Endothelial cell of umbilical vein (primary cell): ENCODE measurements at regions not wholly inside any gene's neighbourhood (a gene's known extent, or its start where the extent isn't known, plus 50 kb on each side); places are given as distances from the start of the nearest gene placed in this dataset.

Experiments
- CTCF ChIP-seq, 2 donors: IDR thresholded peaks; 1 replicate in 1 of 2; 2 replicates in 1 of 2; pipeline ENCODE4 v1.5.1; 2011; ENCODE audit warnings: low read length in 2 of 2, mild to moderate bottlenecking in 2 of 2, moderate library complexity in 2 of 2, control low read depth in 1 of 2, inconsistent platforms in 1 of 2, low read depth in 1 of 2; ENCODE audit not compliant: insufficient read depth in 1 of 2; ENCODE audit errors: extremely low read depth in 1 of 2
- EZH2 ChIP-seq: IDR thresholded peaks from 2 replicates; pipeline ENCODE4 v1.6.1; 2012; ENCODE audit warnings: borderline replicate concordance, low read depth, mild to moderate bottlenecking, moderate library complexity, low read length, inconsistent platforms; ENCODE audit not compliant: severe bottlenecking
- FOS ChIP-seq: IDR thresholded peaks from 2 replicates; pipeline ENCODE4 v1.6.1; 2011; ENCODE audit warnings: mild to moderate bottlenecking, low read length, moderate library complexity, borderline replicate concordance; ENCODE audit not compliant: insufficient read depth
- JUN ChIP-seq: IDR thresholded peaks from 2 replicates; pipeline ENCODE4 v1.6.1; 2011; ENCODE audit warnings: borderline replicate concordance, low read depth; ENCODE audit not compliant: insufficient read length, insufficient read depth
- MAX ChIP-seq: IDR thresholded peaks from 2 replicates; pipeline ENCODE4 v1.6.1; 2011; ENCODE audit not compliant: insufficient read depth, insufficient read length
- MYC ChIP-seq: IDR thresholded peaks from one replicate; pipeline ENCODE4 v1.6.1; 2011; ENCODE audit warnings: mild to moderate bottlenecking, low read depth, low read length
- POLR2A ChIP-seq: IDR thresholded peaks from 2 replicates; pipeline ENCODE4 v1.6.1; 2012; ENCODE audit warnings: low read depth, mild to moderate bottlenecking, control low read depth, low read length
- POLR2AphosphoS5 ChIP-seq: IDR thresholded peaks from 2 replicates; pipeline ENCODE4 v1.6.1; 2012; ENCODE audit warnings: low read depth, mild to moderate bottlenecking, control low read depth, low read length, moderate library complexity; ENCODE audit not compliant: insufficient read depth

DNA sequence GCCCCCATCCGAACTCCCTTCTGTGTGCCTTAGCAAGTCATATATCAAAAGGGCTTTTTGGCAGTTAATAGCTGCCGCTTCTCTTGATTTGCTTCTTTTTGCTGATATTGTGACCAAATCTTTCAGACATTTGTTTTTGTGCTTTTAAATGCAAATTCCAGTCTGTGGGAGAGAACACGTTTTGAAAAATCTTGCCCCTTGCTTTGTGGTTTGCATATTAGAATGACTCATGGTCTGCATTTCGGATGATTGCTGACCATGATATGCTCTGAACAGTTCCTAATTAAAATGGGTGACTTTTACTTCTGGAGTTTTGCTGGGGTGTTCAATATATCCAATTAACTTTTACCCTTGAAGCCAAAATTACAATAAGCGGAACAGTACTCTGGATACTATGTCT is 58.2 kb upstream of the ST6GAL2 start:
- no peak for TF ChIP-seq CTCF (IDR thresholded peaks at IDR 0.05; ENCODE audit: extremely low read depth in 1 of 2, insufficient read depth in 1 of 2, low read depth in 1 of 2, low read length in 2 of 2)
- no peak for TF ChIP-seq EZH2
- no peak for TF ChIP-seq POLR2AphosphoS5
- TF ChIP-seq POLR2A, result no peak
- no peak for TF ChIP-seq MAX
- TF ChIP-seq JUN, result no peak
- no peak for TF ChIP-seq MYC
- no peak for TF ChIP-seq FOS
